Neuronal stem cell (in vitro differentiated cells): ENCODE measurements at regions not wholly inside any gene's neighbourhood (a gene's known extent, or its start where the extent isn't known, plus 50 kb on each side); places are given as distances from the start of the nearest gene placed in this dataset.
"Not testable (repeated sequence)": the region's sequence is repeated elsewhere in the genome, so short reads cannot be mapped to it uniquely, and the experiment has no call there.

Experiments used
- DNase-seq: peaks from one replicate; pipeline ENCODE4 v3.0.0-alpha.2; 2013; ENCODE audit warnings: low spot score
- H2AFZ ChIP-seq: one replicate; pipeline ENCODE4 v1.6.1; 2013; ENCODE audit warnings: mild to moderate bottlenecking, low read length, inconsistent platforms
- H2AK5ac ChIP-seq: 2 replicates; pipeline ENCODE4 v1.6.1; 2013; ENCODE audit warnings: low read depth, mild to moderate bottlenecking, inconsistent platforms, low read length, moderate library complexity, mixed read lengths
- H2BK120ac ChIP-seq: 2 replicates; pipeline ENCODE4 v1.6.1; 2013; ENCODE audit warnings: low read depth, mild to moderate bottlenecking, inconsistent platforms, low read length, moderate library complexity, mixed read lengths
- H2BK12ac ChIP-seq: one replicate; pipeline ENCODE4 v1.6.1; 2013; ENCODE audit warnings: low read length, inconsistent platforms
- H2BK15ac ChIP-seq: 2 replicates; pipeline ENCODE4 v1.6.1; 2013; ENCODE audit warnings: mild to moderate bottlenecking, low read length, inconsistent platforms, mixed read lengths
- H2BK5ac ChIP-seq: one replicate; pipeline ENCODE4 v1.6.1; 2013; ENCODE audit warnings: inconsistent platforms, mild to moderate bottlenecking, low read length, moderate library complexity
- H3K14ac ChIP-seq: one replicate; pipeline ENCODE4 v1.6.1; 2013; ENCODE audit warnings: low read length, inconsistent platforms
- H3K18ac ChIP-seq: 2 replicates; pipeline ENCODE4 v1.6.1; 2013; ENCODE audit warnings: low read length, inconsistent platforms
- H3K23ac ChIP-seq: 2 replicates; pipeline ENCODE4 v1.6.1; 2013; ENCODE audit warnings: low read depth, mild to moderate bottlenecking, mixed read lengths, low read length, inconsistent platforms; ENCODE audit not compliant: poor library complexity
- H3K27ac ChIP-seq: replicated peaks from 3 replicates; pipeline ENCODE4 v1.5.1; 2013; ENCODE audit warnings: low read length, inconsistent platforms
- H3K27me3 ChIP-seq, 3 experiments: 2 replicates each; pipeline ENCODE4 v1.6.1; 2013; ENCODE audit warnings: low read length in 3 of 3, mild to moderate bottlenecking in 2 of 3, inconsistent platforms in 1 of 3, low read depth in 1 of 3, mixed read lengths in 1 of 3, moderate library complexity in 1 of 3; ENCODE audit not compliant: control insufficient read depth in 3 of 3, insufficient read depth in 3 of 3
- H3K36me3 ChIP-seq, 2 donors: replicated peaks in 1 of 2; 2 replicates each; pipeline ENCODE4 v1.6.1; 2013; ENCODE audit warnings: low read length in 2 of 2; ENCODE audit not compliant: control insufficient read depth in 2 of 2, insufficient read depth in 2 of 2
- H3K4ac ChIP-seq: 2 replicates; pipeline ENCODE4 v1.6.1; 2013; ENCODE audit warnings: inconsistent platforms, mild to moderate bottlenecking, low read length, moderate library complexity
- H3K4me1 ChIP-seq, 2 donors: 1 replicate in 1 of 2; 2 replicates in 1 of 2; pipeline ENCODE4 v1.6.1; 2013; ENCODE audit warnings: low read length in 2 of 2, low read depth in 1 of 2; ENCODE audit not compliant: control insufficient read depth in 2 of 2, insufficient read depth in 1 of 2
- H3K4me2 ChIP-seq: one replicate; pipeline ENCODE4 v1.6.1; 2013; ENCODE audit warnings: mild to moderate bottlenecking, low read length, inconsistent platforms; ENCODE audit not compliant: insufficient read depth, poor library complexity, severe bottlenecking
- H3K4me3 ChIP-seq, 2 donors: 2 replicates each; pipeline ENCODE4 v1.5.1; 2013; ENCODE audit warnings: low read length in 2 of 2, mild to moderate bottlenecking in 2 of 2, inconsistent platforms in 1 of 2, moderate library complexity in 1 of 2
- H3K79me1 ChIP-seq: one replicate; pipeline ENCODE4 v1.6.1; 2013; ENCODE audit warnings: low read depth, mild to moderate bottlenecking, inconsistent platforms, low read length, moderate library complexity
- H3K9ac ChIP-seq: one replicate; pipeline ENCODE4 v1.6.1; 2013; ENCODE audit warnings: mild to moderate bottlenecking, low read depth, low read length, inconsistent platforms; ENCODE audit not compliant: poor library complexity
- H3K9me3 ChIP-seq, 2 donors: replicated peaks in 1 of 2; 2 replicates each; pipeline versions ENCODE3 to v1.6.1; 2013; ENCODE audit warnings: low read length in 2 of 2, mild to moderate bottlenecking in 2 of 2, inconsistent platforms in 1 of 2, low read depth in 1 of 2, mixed read lengths in 1 of 2, moderate library complexity in 1 of 2; ENCODE audit not compliant: control insufficient read depth in 2 of 2, insufficient read depth in 1 of 2
- H4K8ac ChIP-seq: one replicate; pipeline ENCODE4 v1.6.1; 2013; ENCODE audit warnings: low read depth, mild to moderate bottlenecking, inconsistent platforms, low read length, moderate library complexity
- H4K91ac ChIP-seq: one replicate; pipeline ENCODE4 v1.6.1; 2013; ENCODE audit warnings: low read length, low read depth, mild to moderate bottlenecking, inconsistent platforms; ENCODE audit not compliant: poor library complexity
- WGBS, 2 donors: extraction: QIAGEN DNeasy Blood & Tissue Kit; methylation state at CpG; one replicate each; pipeline ENCODE4 v1.1.7; 2013; ENCODE audit warnings: missing lambda C conversion rate in 2 of 2, mixed read lengths in 1 of 2; ENCODE audit not compliant: insufficient read length in 2 of 2, insufficient replicate concordance in 1 of 2; ENCODE audit errors: extremely low coverage in 2 of 2; 5-methylcytosine and 5-hydroxymethylcytosine counted together

DNA sequence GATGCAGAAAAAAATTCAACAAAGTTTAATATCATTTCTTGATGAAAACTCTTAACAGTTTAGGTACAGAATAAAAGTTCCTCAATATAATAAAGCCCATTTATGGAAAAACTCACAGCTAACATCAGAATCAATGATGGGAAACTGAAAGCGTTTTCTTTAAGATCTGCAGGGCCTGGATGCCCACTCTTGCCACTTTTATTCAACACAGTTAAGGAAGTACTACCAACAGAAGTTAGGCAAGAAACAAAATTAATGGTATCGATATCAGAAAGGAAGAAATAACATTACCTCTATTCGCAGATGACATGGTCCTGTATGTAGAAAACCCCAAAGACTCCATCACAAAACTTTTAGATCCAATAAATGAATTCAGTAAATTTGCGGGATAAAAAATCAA, 542.4 kb upstream of the RGMB start:
- no peaks in the 10 kb centered on the region for H3K36me3 ChIP-seq
- no peak overlapping the region for H2AK5ac ChIP-seq
- H4K91ac ChIP-seq = no peak overlapping the region
- no peak overlapping the region for H2AFZ ChIP-seq
- H3K4me2 ChIP-seq = no peak overlapping the region
- WGBS, 2 donors = no CpG with 5 or more reads among the region's 4 CpGs
- H3K79me1 ChIP-seq = no peaks in the 10 kb centered on the region
- no peak overlapping the region for H3K18ac ChIP-seq
- no peak overlapping the region for H3K4ac ChIP-seq
- H3K4me1 ChIP-seq = no peaks in the 10 kb centered on the region
- no peak overlapping the region for H3K4me3 ChIP-seq
- H4K8ac ChIP-seq = no peak overlapping the region
- H3K14ac ChIP-seq = no peak overlapping the region
- H2BK120ac ChIP-seq = no peak overlapping the region
- no peak overlapping the region for H3K23ac ChIP-seq
- H3K27me3 ChIP-seq = no peaks in the 10 kb centered on the region
- no peak overlapping the region for H3K27ac ChIP-seq
- no peak overlapping the region for H2BK5ac ChIP-seq
- no peak overlapping the region for H2BK15ac ChIP-seq
- DNase-seq = no peak
- H3K9ac ChIP-seq = no peak overlapping the region
- peaks cover 4 to 17% of the 10 kb centered on the region in 2 donors for H3K9me3 ChIP-seq
- no peak overlapping the region for H2BK12ac ChIP-seq

DNA sequence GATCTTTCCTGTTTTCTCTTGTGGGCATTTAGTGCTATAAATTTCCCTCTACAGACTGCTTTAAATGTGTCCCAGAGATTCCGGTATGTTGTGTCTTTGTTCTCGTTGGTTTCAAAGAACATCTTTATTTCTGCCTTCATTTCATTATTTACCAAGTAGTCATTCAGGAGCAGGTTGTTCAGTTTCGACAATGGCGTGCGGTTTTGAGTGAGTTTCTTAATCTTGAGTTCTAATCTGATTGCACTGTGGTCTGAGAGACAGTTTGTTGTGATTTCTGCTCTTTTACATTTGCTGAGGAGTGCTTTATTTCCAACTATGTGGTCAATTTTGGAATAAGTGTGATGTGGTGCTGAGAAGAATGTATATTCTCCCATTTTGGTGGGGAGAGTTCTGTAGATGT, 535.7 kb upstream of the RGMB start:
- not testable (repeated sequence) for H3K9ac ChIP-seq, H3K4me3 ChIP-seq, H2BK15ac ChIP-seq, H3K27me3 ChIP-seq, H3K79me1 ChIP-seq, H2BK12ac ChIP-seq, H3K36me3 ChIP-seq, H3K18ac ChIP-seq, DNase-seq, H2AFZ ChIP-seq, H3K9me3 ChIP-seq, H3K4me2 ChIP-seq, H2BK5ac ChIP-seq, H3K23ac ChIP-seq, H2AK5ac ChIP-seq, H3K14ac ChIP-seq, H4K8ac ChIP-seq, H3K4ac ChIP-seq, H3K27ac ChIP-seq, H2BK120ac ChIP-seq, H3K4me1 ChIP-seq, H4K91ac ChIP-seq
- no CpG with 5 or more reads among the region's 5 CpGs for WGBS, 2 donors

DNA sequence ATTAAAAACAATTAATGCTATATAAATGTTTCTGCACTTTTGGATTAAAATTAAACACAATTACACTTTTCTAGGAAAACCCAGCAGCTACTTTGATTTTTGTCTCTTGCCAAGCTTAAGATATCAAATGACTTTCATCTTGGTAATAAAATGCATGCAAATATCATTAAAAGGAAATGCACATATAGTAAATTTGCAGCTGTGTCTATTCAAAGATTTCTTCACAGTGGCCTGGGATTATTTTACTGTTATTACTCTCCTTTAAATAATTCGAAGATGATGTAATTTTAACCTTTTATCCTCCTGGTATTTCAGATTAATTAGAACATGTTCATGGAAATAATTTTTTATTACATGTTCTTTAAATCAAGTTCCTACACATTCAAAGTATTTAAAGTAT, 529.5 kb upstream of the RGMB start:
- Histone ChIP-seq H2AFZ (no peak overlapping the region), H3K4me2 (no peak overlapping the region), H2AK5ac (no peak overlapping the region), H2BK12ac (no peak overlapping the region), H2BK15ac (no peak overlapping the region), H3K27me3 (no peaks in the 10 kb centered on the region), H3K4ac (no peak overlapping the region), H3K18ac (no peak overlapping the region), H2BK5ac (no peak overlapping the region), H3K27ac (no peak overlapping the region), H3K23ac (no peak overlapping the region), H3K9ac (no peak overlapping the region), H4K91ac (no peak overlapping the region), H3K14ac (no peak overlapping the region), H3K4me3 (no peak overlapping the region), H3K4me1 (no peaks in the 10 kb centered on the region), H3K36me3 (no peaks in the 10 kb centered on the region), H2BK120ac (no peak overlapping the region), H3K9me3 (no peaks in the 10 kb centered on the region), H3K79me1 (no peaks in the 10 kb centered on the region), H4K8ac (no peak overlapping the region)
- no CpG with 5 or more reads among the region's 1 CpG for WGBS, 2 donors
- no peak for DNase-seq

DNA sequence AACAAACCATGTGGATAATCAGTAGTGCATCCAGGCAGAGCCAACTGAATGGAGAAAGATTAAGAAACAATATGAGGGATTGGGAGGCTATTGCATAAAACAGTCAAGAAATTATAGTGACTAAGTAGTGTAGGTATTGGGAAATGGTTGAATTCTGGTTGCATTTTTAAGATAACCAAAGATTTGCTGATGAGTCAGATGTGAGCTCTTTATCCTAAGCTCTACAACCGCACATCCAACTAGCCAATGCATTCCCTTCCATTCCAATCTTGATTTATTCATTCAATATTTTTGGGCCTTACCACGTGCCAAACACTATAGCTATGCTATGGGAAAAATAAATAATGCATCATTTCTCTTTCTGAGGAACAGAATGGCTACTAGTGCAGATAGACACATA, 524.5 kb upstream of the RGMB start:
- WGBS, 2 donors = no CpG with 5 or more reads among the region's 2 CpGs
- H2AFZ ChIP-seq = no peak overlapping the region
- peaks cover 0 to 2% of the 10 kb centered on the region in 2 donors for H3K4me1 ChIP-seq
- H3K14ac ChIP-seq = no peak overlapping the region
- no peak overlapping the region for H2BK12ac ChIP-seq
- H3K27me3 ChIP-seq = no peaks in the 10 kb centered on the region
- H2BK15ac ChIP-seq = no peak overlapping the region
- no peak overlapping the region for H3K4ac ChIP-seq
- no peaks in the 10 kb centered on the region for H3K79me1 ChIP-seq
- no peak overlapping the region for H3K9ac ChIP-seq
- H3K27ac ChIP-seq = no peak overlapping the region
- H3K4me3 ChIP-seq = no peak overlapping the region
- H3K4me2 ChIP-seq = no peak overlapping the region
- no peak overlapping the region for H2BK120ac ChIP-seq
- H2AK5ac ChIP-seq = no peak overlapping the region
- no peak overlapping the region for H3K23ac ChIP-seq
- no peaks in the 10 kb centered on the region for H3K9me3 ChIP-seq
- no peak overlapping the region for H3K18ac ChIP-seq
- no peak overlapping the region for H2BK5ac ChIP-seq
- H4K8ac ChIP-seq = no peak overlapping the region
- no peak for DNase-seq
- H3K36me3 ChIP-seq = no peaks in the 10 kb centered on the region
- H4K91ac ChIP-seq = no peak overlapping the region
